ENCODE measurements at regions not wholly inside any gene's neighbourhood (a gene's known extent, or its start where the extent isn't known, plus 50 kb on each side); places are given as distances from the start of the nearest gene placed in this dataset.

- Histone ChIP-seq H3K9me3 (ENCODE audit: control insufficient read depth, insufficient read depth, low read length) (no peaks in the 10 kb centered on the region), H3K4me1 (ENCODE audit: control insufficient read depth, insufficient read depth, low read length) (peaks cover 2% of the 10 kb centered on the region), H3K27me3 (ENCODE audit: control insufficient read depth, insufficient read depth, low read length) (no peaks in the 10 kb centered on the region), H3K27ac (ENCODE audit: low read depth, low read length) (no peak overlapping the region), H3K36me3 (ENCODE audit: control insufficient read depth, insufficient read depth, low read length) (no peaks in the 10 kb centered on the region), H3K4me3 (ENCODE audit: low read depth, low read length) (no peak overlapping the region)
- no CpG with 5 or more reads among the region's 3 CpGs for WGBS (ENCODE audit: insufficient coverage)
- no peak for DNase-seq (ENCODE audit: low read depth in 4 of 6, low spot score in 6 of 6)
Observed at GRCh38 chr18:31245820-31246219, 72.1 kb upstream of the DSG1 start.

- no peaks in the 10 kb centered on the region for H3K27me3 ChIP-seq (ENCODE audit: control insufficient read depth, insufficient read depth, low read length)
- no peak for DNase-seq (ENCODE audit: low read depth in 4 of 6, low spot score in 6 of 6)
- H3K4me1 ChIP-seq (ENCODE audit: control insufficient read depth, insufficient read depth, low read length) = peaks cover 2% of the 10 kb centered on the region
- H3K36me3 ChIP-seq (ENCODE audit: control insufficient read depth, insufficient read depth, low read length) = no peaks in the 10 kb centered on the region
- WGBS (ENCODE audit: insufficient coverage) = 88% methylated on average over 1 of the region's 2 CpGs
- no peak overlapping the region for H3K4me3 ChIP-seq (ENCODE audit: low read depth, low read length)
- H3K27ac ChIP-seq (ENCODE audit: low read depth, low read length) = no peak overlapping the region
- H3K9me3 ChIP-seq (ENCODE audit: control insufficient read depth, insufficient read depth, low read length) = no peaks in the 10 kb centered on the region
Observed at GRCh38 chr18:31246460-31246859, 71.5 kb upstream of the DSG1 start.

- DNase-seq (ENCODE audit: low read depth in 4 of 6, low spot score in 6 of 6) = no peak
- no CpG with 5 or more reads among the region's 6 CpGs for WGBS (ENCODE audit: insufficient coverage)
- Histone ChIP-seq H3K4me3 (ENCODE audit: low read depth, low read length) (no peak overlapping the region), H3K36me3 (ENCODE audit: control insufficient read depth, insufficient read depth, low read length) (no peaks in the 10 kb centered on the region), H3K9me3 (ENCODE audit: control insufficient read depth, insufficient read depth, low read length) (no peaks in the 10 kb centered on the region), H3K4me1 (ENCODE audit: control insufficient read depth, insufficient read depth, low read length) (peaks cover 2% of the 10 kb centered on the region), H3K27me3 (ENCODE audit: control insufficient read depth, insufficient read depth, low read length) (no peaks in the 10 kb centered on the region), H3K27ac (ENCODE audit: low read depth, low read length) (no peak overlapping the region)
Observed at GRCh38 chr18:31247574-31248199, 70.3 kb upstream of the DSG1 start.

GRCh38 chr18:31248783-31249521 is 69.0 kb upstream of the DSG1 start:
- 97% methylated on average over 4 of the region's 6 CpGs for WGBS (ENCODE audit: insufficient coverage)
- DNase-seq (ENCODE audit: low read depth in 4 of 6, low spot score in 6 of 6) = no peak
- H3K9me3 ChIP-seq (ENCODE audit: control insufficient read depth, insufficient read depth, low read length) = no peaks in the 10 kb centered on the region

GRCh38 chr18:31250902-31251301 is 67.1 kb upstream of the DSG1 start:
- WGBS (ENCODE audit: insufficient coverage) = 56% methylated on average over 1 of the region's 2 CpGs
- no peak overlapping the region for H3K27ac ChIP-seq (ENCODE audit: low read depth, low read length)

More at GRCh38 chr18:31248783-31249521, 69.0 kb upstream of the DSG1 start:
- Histone ChIP-seq H3K27me3 (ENCODE audit: control insufficient read depth, insufficient read depth, low read length) (no peaks in the 10 kb centered on the region), H3K4me3 (ENCODE audit: low read depth, low read length) (no peak overlapping the region), H3K36me3 (ENCODE audit: control insufficient read depth, insufficient read depth, low read length) (no peaks in the 10 kb centered on the region), H3K4me1 (ENCODE audit: control insufficient read depth, insufficient read depth, low read length) (peaks cover 2% of the 10 kb centered on the region), H3K27ac (ENCODE audit: low read depth, low read length) (no peak overlapping the region)

GRCh38 chr18:31252522-31252921 is 65.4 kb upstream of the DSG1 start:
- H3K27ac ChIP-seq (ENCODE audit: low read depth, low read length) = no peak overlapping the region
- H3K27me3 ChIP-seq (ENCODE audit: control insufficient read depth, insufficient read depth, low read length) = no peaks in the 10 kb centered on the region
- no peak overlapping the region for H3K4me3 ChIP-seq (ENCODE audit: low read depth, low read length)
- DNase-seq (ENCODE audit: low read depth in 4 of 6, low spot score in 6 of 6) = no peak
- H3K36me3 ChIP-seq (ENCODE audit: control insufficient read depth, insufficient read depth, low read length) = no peaks in the 10 kb centered on the region
- no CpG with 5 or more reads among the region's 1 CpG for WGBS (ENCODE audit: insufficient coverage)
- H3K4me1 ChIP-seq (ENCODE audit: control insufficient read depth, insufficient read depth, low read length) = no peaks in the 10 kb centered on the region
- H3K9me3 ChIP-seq (ENCODE audit: control insufficient read depth, insufficient read depth, low read length) = no peaks in the 10 kb centered on the region

More at GRCh38 chr18:31250902-31251301, 67.1 kb upstream of the DSG1 start:
- Histone ChIP-seq H3K27me3 (ENCODE audit: control insufficient read depth, insufficient read depth, low read length) (no peaks in the 10 kb centered on the region), H3K36me3 (ENCODE audit: control insufficient read depth, insufficient read depth, low read length) (no peaks in the 10 kb centered on the region), H3K4me3 (ENCODE audit: low read depth, low read length) (no peak overlapping the region), H3K9me3 (ENCODE audit: control insufficient read depth, insufficient read depth, low read length) (no peaks in the 10 kb centered on the region), H3K4me1 (ENCODE audit: control insufficient read depth, insufficient read depth, low read length) (no peaks in the 10 kb centered on the region)
- DNase-seq (ENCODE audit: low read depth in 4 of 6, low spot score in 6 of 6) = no peak

- H3K9me3 ChIP-seq (ENCODE audit: control insufficient read depth, insufficient read depth, low read length) = no peaks in the 10 kb centered on the region
- H3K27ac ChIP-seq (ENCODE audit: low read depth, low read length) = no peak overlapping the region
- WGBS (ENCODE audit: insufficient coverage) = 83% methylated on average over 1 of the region's 1 CpG
- H3K4me1 ChIP-seq (ENCODE audit: control insufficient read depth, insufficient read depth, low read length) = no peaks in the 10 kb centered on the region
- no peaks in the 10 kb centered on the region for H3K36me3 ChIP-seq (ENCODE audit: control insufficient read depth, insufficient read depth, low read length)
- H3K27me3 ChIP-seq (ENCODE audit: control insufficient read depth, insufficient read depth, low read length) = no peaks in the 10 kb centered on the region
- H3K4me3 ChIP-seq (ENCODE audit: low read depth, low read length) = no peak overlapping the region
- DNase-seq (ENCODE audit: low read depth in 4 of 6, low spot score in 6 of 6) = no peak
Observed at GRCh38 chr18:31255953-31256352, 62.0 kb upstream of the DSG1 start.

- Histone ChIP-seq H3K27ac (ENCODE audit: low read depth, low read length) (no peak overlapping the region), H3K4me3 (ENCODE audit: low read depth, low read length) (no peak overlapping the region), H3K27me3 (ENCODE audit: control insufficient read depth, insufficient read depth, low read length) (no peaks in the 10 kb centered on the region), H3K9me3 (ENCODE audit: control insufficient read depth, insufficient read depth, low read length) (no peaks in the 10 kb centered on the region), H3K4me1 (ENCODE audit: control insufficient read depth, insufficient read depth, low read length) (no peaks in the 10 kb centered on the region), H3K36me3 (ENCODE audit: control insufficient read depth, insufficient read depth, low read length) (no peaks in the 10 kb centered on the region)
- DNase-seq (ENCODE audit: low read depth in 4 of 6, low spot score in 6 of 6) = no peak
- 100% methylated on average over 1 of the region's 3 CpGs for WGBS (ENCODE audit: insufficient coverage)
Observed at GRCh38 chr18:31258789-31259188, 59.2 kb upstream of the DSG1 start.

- H3K36me3 ChIP-seq (ENCODE audit: control insufficient read depth, insufficient read depth, low read length) = no peaks in the 10 kb centered on the region
- no peak overlapping the region for H3K4me3 ChIP-seq (ENCODE audit: low read depth, low read length)
- H3K27ac ChIP-seq (ENCODE audit: low read depth, low read length) = no peak overlapping the region
- H3K27me3 ChIP-seq (ENCODE audit: control insufficient read depth, insufficient read depth, low read length) = no peaks in the 10 kb centered on the region
- 57% methylated on average over 1 of the region's 6 CpGs for WGBS (ENCODE audit: insufficient coverage)
- H3K4me1 ChIP-seq (ENCODE audit: control insufficient read depth, insufficient read depth, low read length) = no peaks in the 10 kb centered on the region
- DNase-seq (ENCODE audit: low read depth in 4 of 6, low spot score in 6 of 6) = no peak
- H3K9me3 ChIP-seq (ENCODE audit: control insufficient read depth, insufficient read depth, low read length) = no peaks in the 10 kb centered on the region
Observed at GRCh38 chr18:31261792-31262582, 56.0 kb upstream of the DSG1 start.

All from spinal cord (tissue), 9 donors.